ENCODE measurements at regions not wholly inside any gene's neighbourhood (a gene's known extent, or its start where the extent isn't known, plus 50 kb on each side); places are given as distances from the start of the nearest gene placed in this dataset.

DNA sequence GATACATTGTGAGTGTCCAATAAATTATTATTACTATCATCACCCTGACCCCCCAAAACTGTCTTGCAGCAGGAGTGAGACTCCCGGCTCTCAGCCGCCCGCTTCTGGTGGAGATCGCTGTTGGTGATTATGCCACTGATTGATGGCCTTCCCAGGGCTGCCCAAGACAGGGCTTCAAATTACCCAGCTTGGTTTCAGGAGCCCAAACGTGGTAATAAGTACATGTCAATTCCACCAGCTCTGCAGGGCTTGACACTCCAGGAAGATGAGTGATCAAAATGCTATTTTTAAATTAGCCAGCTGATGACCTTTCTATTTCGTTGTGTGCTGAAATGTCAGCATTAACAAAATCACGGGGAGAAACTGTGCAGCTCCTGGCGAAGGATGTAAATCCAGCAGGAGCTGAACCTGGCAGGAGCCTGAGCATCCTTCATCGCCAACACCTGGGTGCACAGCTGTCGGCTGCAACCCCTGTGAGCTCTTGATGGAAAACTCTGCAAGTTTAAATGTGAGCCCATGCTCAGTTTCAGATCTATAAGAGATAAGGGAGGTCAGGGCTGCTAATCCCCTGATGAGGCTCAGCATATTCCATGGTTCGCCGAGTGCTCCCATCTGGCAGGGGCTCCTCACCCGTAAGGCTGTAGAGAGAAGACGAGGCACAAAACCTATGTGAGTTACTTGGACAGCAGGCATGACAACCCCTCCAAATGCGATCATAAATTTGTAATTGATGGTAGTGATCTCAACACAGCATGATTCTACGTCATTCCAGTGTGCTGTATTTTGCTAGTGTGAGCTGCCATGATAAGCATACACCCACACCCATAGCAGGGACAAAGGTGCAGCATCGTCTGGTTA lies 446.3 kb downstream of the TCERG1L start:
- no peaks in the 10 kb centered on the region for H3K27me3 ChIP-seq
- DNase-seq, result no peak

DNA sequence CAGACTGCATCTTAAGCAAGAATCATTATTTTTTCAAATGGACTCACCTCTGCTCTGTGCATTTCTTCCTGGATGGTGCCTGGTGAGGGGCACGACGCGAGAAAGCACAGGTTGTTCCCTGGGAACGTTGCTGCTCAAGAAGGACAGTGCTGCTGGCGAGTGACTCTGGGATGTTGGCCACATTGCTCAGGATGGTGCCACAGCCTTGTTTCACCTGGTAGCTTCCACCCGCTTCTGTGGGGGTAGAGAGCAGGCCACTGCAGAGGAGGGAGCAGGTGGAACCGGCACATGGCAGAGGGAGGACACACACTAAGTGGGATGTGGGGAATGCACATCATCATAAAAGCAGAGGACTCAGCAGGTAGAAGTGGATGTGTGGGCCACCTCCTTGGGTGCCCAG lies 444.7 kb downstream of the TCERG1L start:
- H3K9me3 ChIP-seq, result no peaks in the 10 kb centered on the region
- no peak for TF ChIP-seq POLR2A (IDR thresholded peaks at IDR 0.05)
- TF ChIP-seq CTCF (IDR thresholded peaks at IDR 0.05), result no peak
- no peak overlapping the region for H3K27ac ChIP-seq
- H3K36me3 ChIP-seq, result no peaks in the 10 kb centered on the region
- intact Hi-C loops (cut with DNase I), result no loop called here
- DNase-seq (no peak), ATAC-seq (no peak)
- H3K27me3 ChIP-seq, result no peaks in the 10 kb centered on the region
- no peaks in the 10 kb centered on the region for H3K4me1 ChIP-seq
- no CpG with 5 or more reads among the region's 7 CpGs for WGBS (ENCODE audit: insufficient coverage, low coverage, low lambda C conversion rate, missing lambda C conversion rate)
- H3K4me3 ChIP-seq, result no peak overlapping the region

More for the DNA sequence above, 446.3 kb downstream of the TCERG1L start:
- no peak overlapping the region for H3K4me3 ChIP-seq
- no peak overlapping the region for H3K27ac ChIP-seq
- no peaks in the 10 kb centered on the region for H3K4me1 ChIP-seq
- TF ChIP-seq CTCF (IDR thresholded peaks at IDR 0.05) (no peak), POLR2A (IDR thresholded peaks at IDR 0.05) (no peak)
- no peak for ATAC-seq
- intact Hi-C loops (cut with DNase I), result no loop called here
- 46% methylated on average over 4 of the region's 17 CpGs for WGBS (ENCODE audit: insufficient coverage, low coverage, low lambda C conversion rate, missing lambda C conversion rate)
- no peaks in the 10 kb centered on the region for H3K9me3 ChIP-seq
- H3K36me3 ChIP-seq, result no peaks in the 10 kb centered on the region

GRCh38 chr10:130867446-130868194 lies 443.9 kb downstream of the TCERG1L start:
- intact Hi-C loops (cut with DNase I), result no loop called here
- Histone ChIP-seq H3K27ac (no peak overlapping the region), H3K4me1 (no peaks in the 10 kb centered on the region), H3K4me3 (no peak overlapping the region), H3K27me3 (no peaks in the 10 kb centered on the region), H3K9me3 (no peaks in the 10 kb centered on the region), H3K36me3 (no peaks in the 10 kb centered on the region)
- no peak for DNase-seq
- 53% methylated on average over 5 of the region's 10 CpGs for WGBS (ENCODE audit: insufficient coverage, low coverage, low lambda C conversion rate, missing lambda C conversion rate)
- no peak for TF ChIP-seq CTCF (IDR thresholded peaks at IDR 0.05)
- no peak for TF ChIP-seq POLR2A (IDR thresholded peaks at IDR 0.05)
- ATAC-seq, result no peak

DNA sequence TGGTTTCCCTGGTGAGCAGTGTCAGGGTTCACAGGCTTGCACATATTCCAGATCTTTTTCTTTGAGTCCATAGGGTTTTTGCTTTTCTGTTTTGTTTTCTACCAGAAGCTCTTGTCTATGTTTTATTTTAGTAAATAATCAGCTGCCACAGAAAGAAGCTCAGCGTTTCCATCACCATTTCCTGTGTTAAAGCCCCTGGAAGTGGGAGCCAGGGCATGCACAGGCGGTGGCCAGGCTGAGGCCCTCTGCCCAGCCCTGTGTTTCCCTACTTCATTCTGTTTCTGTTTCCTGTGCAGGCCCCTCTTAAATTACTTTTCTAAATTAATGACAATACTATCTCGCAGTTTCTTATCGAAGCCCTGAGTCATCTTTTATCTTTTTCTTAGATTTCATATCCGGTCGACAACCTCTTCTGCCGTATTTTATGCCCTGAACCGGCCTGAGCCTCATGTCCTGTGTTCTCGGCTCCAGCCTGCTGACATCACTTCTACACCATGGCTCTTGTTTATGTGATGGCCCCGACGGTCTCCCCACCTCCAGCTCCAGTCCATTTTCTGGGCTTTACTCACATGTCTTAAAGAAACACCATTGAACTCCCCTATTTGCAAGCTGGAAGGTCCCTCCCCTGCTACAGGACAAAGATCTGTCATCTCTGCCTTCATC lies 442.2 kb downstream of the TCERG1L start:
- Histone ChIP-seq H3K36me3 (no peaks in the 10 kb centered on the region), H3K27ac (no peak overlapping the region), H3K9me3 (no peaks in the 10 kb centered on the region), H3K4me1 (no peaks in the 10 kb centered on the region), H3K4me3 (no peak overlapping the region), H3K27me3 (no peaks in the 10 kb centered on the region)
- intact Hi-C loops (cut with DNase I), result no loop called here
- no peak for TF ChIP-seq CTCF (IDR thresholded peaks at IDR 0.05)
- TF ChIP-seq POLR2A (IDR thresholded peaks at IDR 0.05), result no peak
- DNase-seq (no peak), ATAC-seq (peak; percentile 41 to 74 (median 64))
- WGBS (ENCODE audit: insufficient coverage, low coverage, low lambda C conversion rate, missing lambda C conversion rate), result 42% methylated on average over 10 of the region's 11 CpGs

All from right lobe of liver (tissue), 6 donors.